ENCODE measurements at regions not wholly inside any gene's neighbourhood (a gene's known extent, or its start where the extent isn't known, plus 50 kb on each side); places are given as distances from the start of the nearest gene placed in this dataset.

DNA sequence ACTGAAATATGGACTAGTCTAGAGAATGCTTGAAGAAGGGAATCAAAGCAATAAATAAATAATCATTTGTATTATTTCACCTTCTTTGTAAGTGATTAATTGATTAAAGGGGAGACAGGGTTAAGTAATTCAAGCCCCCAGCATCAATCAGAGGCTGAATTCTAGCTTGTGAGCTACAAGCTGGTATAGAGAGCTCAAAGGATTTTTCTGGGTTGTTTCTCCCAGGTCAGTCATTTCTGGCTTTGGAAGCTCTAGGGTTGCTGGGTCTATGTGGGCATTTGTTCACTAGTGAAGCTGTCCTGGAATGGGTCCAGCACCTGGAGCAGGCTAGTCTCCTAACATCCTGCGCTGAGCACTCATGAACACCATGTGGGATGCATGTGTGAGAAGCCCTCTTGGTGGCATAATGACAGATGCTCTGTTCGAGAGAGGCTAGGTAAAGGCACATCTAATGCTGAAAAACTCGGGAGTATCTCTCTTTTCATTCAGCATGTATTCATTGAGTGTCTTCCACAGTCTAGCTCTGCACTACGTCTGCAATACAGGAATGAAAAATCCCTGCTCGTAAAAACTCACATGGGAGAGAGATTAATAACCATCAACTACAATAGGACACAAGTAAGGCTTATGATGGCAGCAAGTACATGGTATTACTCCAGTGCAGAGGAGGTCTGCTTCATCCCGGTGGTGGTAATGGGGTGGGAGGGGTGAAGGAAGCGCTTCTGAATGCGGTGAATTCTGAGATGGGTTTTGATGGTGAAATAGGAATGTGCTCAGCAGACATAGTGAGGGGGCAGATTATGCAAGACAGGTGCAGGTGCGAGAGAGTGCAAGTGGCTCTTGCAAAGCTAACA, 68.0 kb upstream of the NRP1 start:
- TF ChIP-seq RAD21 (IDR thresholded peaks at IDR 0.05; ENCODE audit: low read depth): no peak
- no peak for TF ChIP-seq CREB1 (IDR thresholded peaks at IDR 0.05; ENCODE audit: low read depth)
- TF ChIP-seq EP300 (IDR thresholded peaks at IDR 0.05; ENCODE audit: borderline replicate concordance): no peak
- no peak for TF ChIP-seq YY1 (IDR thresholded peaks at IDR 0.05; ENCODE audit: low read depth)
- no peak for TF ChIP-seq TCF12 (IDR thresholded peaks at IDR 0.05; ENCODE audit: low read depth)
- no peak for TF ChIP-seq NFIC (IDR thresholded peaks at IDR 0.05)
- no peak for TF ChIP-seq EGR1 (IDR thresholded peaks at IDR 0.05)
- TF ChIP-seq CEBPB (IDR thresholded peaks at IDR 0.05): no peak
- TF ChIP-seq, protein P1, sequence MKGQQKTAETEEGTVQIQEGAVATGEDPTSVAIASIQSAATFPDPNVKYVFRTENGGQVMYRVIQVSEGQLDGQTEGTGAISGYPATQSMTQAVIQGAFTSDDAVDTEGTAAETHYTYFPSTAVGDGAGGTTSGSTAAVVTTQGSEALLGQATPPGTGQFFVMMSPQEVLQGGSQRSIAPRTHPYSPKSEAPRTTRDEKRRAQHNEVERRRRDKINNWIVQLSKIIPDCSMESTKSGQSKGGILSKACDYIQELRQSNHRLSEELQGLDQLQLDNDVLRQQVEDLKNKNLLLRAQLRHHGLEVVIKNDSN (IDR thresholded peaks at IDR 0.05): no peak
- no peak for TF ChIP-seq TAF1 (IDR thresholded peaks at IDR 0.05; ENCODE audit: low read depth)
